HG02973 (cell line): ENCODE measurements at regions not wholly inside any gene's neighbourhood (a gene's known extent, or its start where the extent isn't known, plus 50 kb on each side); places are given as distances from the start of the nearest gene placed in this dataset.

Experiments
- ATAC-seq: cut with Tn5 transposase; IDR thresholded peaks from one replicate; pipeline ENCODE4 v1.9.1; 2021; ENCODE audit warnings: moderate library complexity; ENCODE audit not compliant: unreplicated experiment

DNA sequence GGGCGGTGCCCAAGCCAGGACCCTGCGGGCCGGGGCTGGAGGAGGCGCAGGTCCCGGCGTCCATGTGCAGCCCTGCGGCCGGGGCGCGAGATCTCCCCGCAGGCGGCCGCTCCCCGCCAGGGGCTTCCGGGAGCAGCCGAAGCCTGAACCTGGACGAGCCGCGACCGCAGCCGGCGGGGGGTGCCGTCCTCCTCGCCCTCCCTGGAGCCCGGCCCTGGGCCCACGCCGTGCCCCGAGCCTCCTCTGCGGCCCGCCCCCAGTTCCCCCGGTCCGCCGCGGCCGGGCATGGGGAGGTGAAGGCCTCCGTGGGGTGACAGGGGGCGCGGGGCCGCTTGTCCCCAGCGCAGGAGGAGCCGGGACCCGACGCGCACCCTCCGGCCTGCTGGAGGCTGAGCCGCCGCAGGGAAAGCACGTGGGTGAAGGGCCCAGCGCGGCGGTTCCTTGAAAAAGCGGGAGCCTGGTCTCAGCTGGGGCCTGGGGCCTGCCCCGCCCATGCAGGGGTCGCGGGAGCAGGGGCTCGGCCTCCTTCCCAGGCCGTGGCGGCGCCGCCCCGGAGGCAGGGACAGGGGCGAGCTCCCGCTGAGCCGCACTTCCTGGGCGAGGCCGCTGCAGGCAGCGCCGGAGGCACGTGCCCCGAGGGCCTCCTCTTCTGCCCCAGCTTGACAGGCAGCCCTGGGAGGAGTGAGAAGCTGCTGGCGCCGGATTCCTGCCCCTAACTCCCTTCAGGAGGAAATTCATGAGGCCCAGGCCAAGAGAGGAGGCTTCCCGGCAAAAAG, 55.6 kb upstream of the PPP2R5C start:
- peak; percentile 36 for ATAC-seq

DNA sequence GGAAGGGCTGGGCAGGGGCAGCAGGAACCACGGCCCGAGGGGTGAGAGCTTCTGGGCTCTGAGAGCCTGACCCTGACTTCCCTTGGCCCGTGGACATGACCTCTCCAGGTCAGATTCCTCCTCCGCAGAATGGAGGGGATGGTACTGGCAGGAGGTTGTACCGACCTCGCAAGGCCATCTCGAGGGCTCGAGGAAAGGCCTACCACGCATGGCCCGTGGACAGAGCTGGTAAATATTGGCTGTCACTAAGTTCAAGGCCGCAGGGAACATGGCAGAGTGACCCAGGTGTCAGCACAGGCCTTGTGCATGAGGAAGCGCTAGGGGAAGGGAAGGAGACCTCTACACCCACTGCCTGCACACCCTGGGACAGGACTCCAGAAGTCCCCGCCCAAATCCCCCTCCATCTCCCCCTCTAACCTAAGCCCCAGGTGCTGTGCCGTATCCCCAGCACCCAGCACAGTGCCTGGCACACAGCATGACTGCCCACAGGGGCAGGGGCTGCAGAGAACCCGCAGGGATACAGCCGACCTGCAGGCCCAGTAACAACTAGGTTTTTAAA, 54.9 kb upstream of the PPP2R5C start:
- no peak for ATAC-seq

- no peak for ATAC-seq
Measured at GRCh38 chr14:101707068-101707842, 54.3 kb upstream of the PPP2R5C start.

GRCh38 chr14:101707863-101708620, 53.5 kb upstream of the PPP2R5C start:
- ATAC-seq = no peak

GRCh38 chr14:101708853-101709532, 52.5 kb upstream of the PPP2R5C start:
- no peak for ATAC-seq

- no peak for ATAC-seq
Measured at GRCh38 chr14:101709533-101709881, 52.0 kb upstream of the PPP2R5C start.

GRCh38 chr14:101709962-101710931, 51.3 kb upstream of the PPP2R5C start:
- ATAC-seq = no peak

DNA sequence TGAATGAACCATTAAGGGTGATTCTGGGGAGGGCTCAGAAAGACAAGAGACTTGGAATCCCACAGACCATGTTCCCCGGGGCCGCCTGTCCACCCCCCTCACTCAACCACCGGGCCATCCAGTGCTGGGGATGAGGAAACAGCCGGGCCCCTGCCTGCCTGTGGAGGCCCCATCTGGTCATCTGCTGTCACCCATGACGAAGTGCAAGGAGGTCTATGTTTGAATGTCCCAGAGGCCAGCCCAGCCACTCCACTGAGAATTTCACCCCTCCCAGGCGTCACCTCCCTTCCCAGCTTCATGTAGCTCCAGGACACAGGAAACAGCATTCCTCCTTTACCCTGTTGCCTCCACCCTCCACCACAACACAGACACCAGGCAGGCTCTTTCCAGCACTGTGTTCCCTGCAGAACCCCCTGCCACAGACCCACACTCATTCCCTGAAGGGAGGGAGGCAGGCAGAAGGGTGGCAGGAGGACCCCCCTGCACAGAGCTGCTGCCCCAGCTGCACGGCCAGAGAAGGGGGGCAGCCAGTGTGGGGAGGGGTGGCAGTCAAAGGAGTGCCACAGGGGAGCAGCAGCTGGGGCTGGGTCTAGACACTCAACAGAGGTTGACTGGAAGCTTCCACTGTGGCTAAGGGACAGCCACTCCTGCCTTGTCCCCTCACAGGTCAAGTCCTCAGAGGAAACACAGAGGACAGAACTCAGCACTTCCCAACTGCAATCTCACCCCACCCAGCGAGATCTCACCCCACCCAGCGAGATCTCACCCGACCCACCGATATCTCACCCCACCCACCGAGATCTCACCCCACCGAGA, 50.3 kb upstream of the PPP2R5C start:
- no peak for ATAC-seq
